ENCODE measurements at regions not wholly inside any gene's neighbourhood (a gene's known extent, or its start where the extent isn't known, plus 50 kb on each side); places are given as distances from the start of the nearest gene placed in this dataset.
A peak's percentile ranks its signal among the peaks of the same experiment; 100 is the strongest.

DNA sequence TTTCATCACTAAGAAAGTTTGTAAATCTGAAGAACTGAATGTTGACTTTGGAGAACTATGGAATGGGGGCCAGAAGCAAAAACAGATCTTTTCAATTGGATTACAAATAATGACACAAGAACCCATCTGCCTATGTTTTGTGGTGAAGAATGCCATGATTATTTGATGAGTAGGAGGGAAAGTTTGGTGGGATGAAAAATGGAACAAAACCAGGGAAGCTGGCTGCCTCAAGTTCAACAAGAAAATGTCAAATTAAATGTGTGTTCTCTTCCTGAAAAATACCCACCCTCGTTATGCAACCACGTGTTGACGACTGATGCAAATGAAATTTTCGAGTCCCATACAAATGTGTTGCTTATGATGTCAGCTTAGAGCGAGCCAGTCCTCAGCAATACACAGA, 208.5 kb downstream of the GPR37 start:
- H3T11ph ChIP-seq (ENCODE audit: low read length), result no peak overlapping the region
- no peak overlapping the region for H3K4me2 ChIP-seq (ENCODE audit: insufficient read depth, insufficient read length, low read length)
- no peak for DNase-seq
- no peak overlapping the region for H3K14ac ChIP-seq (ENCODE audit: insufficient read depth, low read length)
- H2BK20ac ChIP-seq (ENCODE audit: low read depth, low read length, poor library complexity, severe bottlenecking), result no peak overlapping the region
- H4K20me1 ChIP-seq (ENCODE audit: control insufficient read depth, insufficient read depth, insufficient read length), result no peaks in the 10 kb centered on the region
- H3K79me1 ChIP-seq (ENCODE audit: insufficient read depth, low read depth, low read length, poor library complexity, severe bottlenecking), result no peaks in the 10 kb centered on the region
- no peak overlapping the region for H4K8ac ChIP-seq (replicated peaks; ENCODE audit: insufficient read length, low read depth, low read length)
- H3K27ac Mint-ChIP-seq, result peak overlapping the region in 1 of 3 experiments; percentile 7; a peak in 1 of 7 replicates
- no peaks in the 10 kb centered on the region for H3K9me3 Mint-ChIP-seq
- no peaks in the 10 kb centered on the region for H3K23me2 ChIP-seq (ENCODE audit: insufficient read length, low read depth, low read length, poor library complexity, severe bottlenecking)
- H3K4me1 Mint-ChIP-seq, result peaks cover 0 to 3% of the 10 kb centered on the region in 2 experiments; a peak in 1 of 4 replicates
- H4K5ac ChIP-seq (ENCODE audit: insufficient read length, low read depth, low read length), result no peak overlapping the region
- no peaks in the 10 kb centered on the region for H3K27me3 ChIP-seq (ENCODE audit: insufficient read depth, low read length)
- no peak overlapping the region for H2AFZ ChIP-seq (ENCODE audit: low read length)
- no peak overlapping the region for H3K4ac ChIP-seq (ENCODE audit: low read depth, low read length)
- no peak overlapping the region for H2AK5ac ChIP-seq (ENCODE audit: insufficient read length, low read length)
- no peak overlapping the region for H3K4me3 Mint-ChIP-seq
- no peak for TF ChIP-seq CTCF (conservative IDR thresholded peaks at IDR 0.05)
- no peak overlapping the region for H3K9ac ChIP-seq (ENCODE audit: extremely low read depth, insufficient read length, low read length)
- H2BK5ac ChIP-seq (ENCODE audit: insufficient read length, low read length), result no peak overlapping the region
- H3K9me3 ChIP-seq (ENCODE audit: control insufficient read depth, low read depth, low read length), result no peaks in the 10 kb centered on the region
- no peaks in the 10 kb centered on the region for H3K27me3 Mint-ChIP-seq (ENCODE audit: low read depth)
- no CpG with 5 or more reads among the region's 5 CpGs for WGBS (ENCODE audit: extremely low coverage, insufficient read length, low lambda C conversion rate)
- no peak overlapping the region for H3K27ac ChIP-seq (ENCODE audit: insufficient read length, low read depth, low read length)
- no peak overlapping the region for H3K56ac ChIP-seq (ENCODE audit: insufficient read length, low read depth, low read length)
- H3K4me1 ChIP-seq (ENCODE audit: insufficient read depth, low read length), result no peaks in the 10 kb centered on the region
- no peak overlapping the region for H2BK12ac ChIP-seq (ENCODE audit: insufficient read length, low read depth, low read length)
- H3K18ac ChIP-seq (ENCODE audit: insufficient read length, low read depth, low read length), result no peak overlapping the region
- no peak overlapping the region for H2BK15ac ChIP-seq (ENCODE audit: low read depth, low read length)
- no peaks in the 10 kb centered on the region for H3K79me2 ChIP-seq (ENCODE audit: insufficient read depth, low read length)
- H2BK120ac ChIP-seq (ENCODE audit: low read depth, low read length, poor library complexity, severe bottlenecking), result no peak overlapping the region
- H3K36me3 Mint-ChIP-seq (ENCODE audit: insufficient read depth in 1 of 3, low read depth in 3 of 3), result no peaks in the 10 kb centered on the region
- H4K91ac ChIP-seq (ENCODE audit: insufficient read length, low read depth, low read length), result no peak overlapping the region
- no peak overlapping the region for H3K23ac ChIP-seq (ENCODE audit: insufficient read length, low read depth, low read length)

Measured in H9 (cell line).